Mesendoderm (in vitro differentiated cells): ENCODE measurements at regions not wholly inside any gene's neighbourhood (a gene's known extent, or its start where the extent isn't known, plus 50 kb on each side); places are given as distances from the start of the nearest gene placed in this dataset.

Source experiments
- DNase-seq: peaks from one replicate; pipeline ENCODE4 v3.0.0; 2013
- H2AK5ac ChIP-seq: 2 replicates; pipeline ENCODE4 v1.6.1; 2013; ENCODE audit warnings: low read length, inconsistent platforms
- H2BK120ac ChIP-seq: 2 replicates; pipeline ENCODE4 v1.6.1; 2013; ENCODE audit warnings: low read depth, mild to moderate bottlenecking, low read length, moderate library complexity, mixed read lengths
- H2BK15ac ChIP-seq: replicated peaks from 2 replicates; pipeline ENCODE4 v1.6.1; 2013; ENCODE audit warnings: low read depth, mild to moderate bottlenecking, moderate library complexity
- H2BK5ac ChIP-seq: 2 replicates; pipeline ENCODE4 v1.6.1; 2013; ENCODE audit warnings: low read length, inconsistent platforms
- H3K18ac ChIP-seq: 2 replicates; pipeline ENCODE4 v1.6.1; 2013; ENCODE audit warnings: mild to moderate bottlenecking, low read length, mixed read lengths
- H3K23ac ChIP-seq: one replicate; pipeline ENCODE4 v1.6.1; 2013; ENCODE audit warnings: low read length
- H3K27ac ChIP-seq: 2 replicates; pipeline ENCODE4 v1.5.1; 2013; ENCODE audit warnings: low read depth, mild to moderate bottlenecking, inconsistent platforms, low read length, moderate library complexity
- H3K27me3 ChIP-seq: 2 replicates; pipeline ENCODE4 v1.6.1; 2013; ENCODE audit warnings: low read length, control low read depth, mild to moderate bottlenecking, inconsistent platforms; ENCODE audit not compliant: insufficient read depth, poor library complexity
- H3K36me3 ChIP-seq: 2 replicates; pipeline ENCODE4 v1.6.1; 2013; ENCODE audit warnings: low read length, inconsistent platforms; ENCODE audit not compliant: control insufficient read depth, insufficient read depth
- H3K4ac ChIP-seq: one replicate; pipeline ENCODE4 v1.6.1; 2013; ENCODE audit warnings: low read depth, mild to moderate bottlenecking, low read length, moderate library complexity
- H3K4me1 ChIP-seq: 2 replicates; pipeline ENCODE4 v1.6.1; 2013; ENCODE audit warnings: low read depth, low read length, inconsistent platforms; ENCODE audit not compliant: control insufficient read depth
- H3K4me2 ChIP-seq: 2 replicates; pipeline ENCODE4 v1.6.1; 2013; ENCODE audit warnings: low read length
- H3K4me3 ChIP-seq: 2 replicates; pipeline ENCODE4 v1.5.1; 2013; ENCODE audit warnings: mild to moderate bottlenecking, low read length
- H3K56ac ChIP-seq: one replicate; pipeline ENCODE4 v1.6.1; 2013; ENCODE audit warnings: low read length
- H3K79me1 ChIP-seq: 2 replicates; pipeline ENCODE4 v1.6.1; 2013; ENCODE audit warnings: low read length, inconsistent platforms
- H3K79me2 ChIP-seq: 2 replicates; pipeline ENCODE4 v1.6.1; 2013; ENCODE audit warnings: mild to moderate bottlenecking, low read length; ENCODE audit not compliant: control insufficient read depth, insufficient read depth
- H3K9ac ChIP-seq: 2 replicates; pipeline ENCODE4 v1.6.1; 2013; ENCODE audit warnings: low read length, inconsistent platforms
- H4K5ac ChIP-seq: one replicate; pipeline ENCODE4 v1.6.1; 2013; ENCODE audit warnings: low read length
- H4K8ac ChIP-seq: one replicate; pipeline ENCODE4 v1.6.1; 2013; ENCODE audit warnings: low read depth, mild to moderate bottlenecking, control low read depth, low read length, moderate library complexity
- WGBS: extraction: QIAGEN DNeasy Blood & Tissue Kit; methylation state at CpG from one replicate; pipeline ENCODE4 v1.1.7; 2013; ENCODE audit warnings: low lambda C conversion rate, missing lambda C conversion rate; ENCODE audit not compliant: insufficient coverage; ENCODE audit errors: extremely low coverage; 5-methylcytosine and 5-hydroxymethylcytosine counted together

- no peak overlapping the region for H2BK120ac ChIP-seq
- H2BK15ac ChIP-seq = no peak overlapping the region
- H2AK5ac ChIP-seq = no peak overlapping the region
- H4K8ac ChIP-seq = no peak overlapping the region
- H4K5ac ChIP-seq = no peak overlapping the region
- H3K9ac ChIP-seq = no peak overlapping the region
- H3K4me3 ChIP-seq = no peak overlapping the region
- H3K4ac ChIP-seq = no peak overlapping the region
- no peaks in the 10 kb centered on the region for H3K4me1 ChIP-seq
- H3K27me3 ChIP-seq = no peaks in the 10 kb centered on the region
- H3K79me1 ChIP-seq = no peaks in the 10 kb centered on the region
- H3K23ac ChIP-seq = no peak overlapping the region
- H3K18ac ChIP-seq = no peak overlapping the region
- no peak overlapping the region for H3K56ac ChIP-seq
- H3K79me2 ChIP-seq = no peaks in the 10 kb centered on the region
- H2BK5ac ChIP-seq = no peak overlapping the region
- H3K36me3 ChIP-seq = no peaks in the 10 kb centered on the region
- no peak overlapping the region for H3K4me2 ChIP-seq
- peak; percentile 35 for DNase-seq
- no CpG with 5 or more reads among the region's 3 CpGs for WGBS
- H3K27ac ChIP-seq = no peak overlapping the region
Measured at GRCh38 chr20:60627751-60628565, 624.1 kb upstream of the CDH4 start.

DNA sequence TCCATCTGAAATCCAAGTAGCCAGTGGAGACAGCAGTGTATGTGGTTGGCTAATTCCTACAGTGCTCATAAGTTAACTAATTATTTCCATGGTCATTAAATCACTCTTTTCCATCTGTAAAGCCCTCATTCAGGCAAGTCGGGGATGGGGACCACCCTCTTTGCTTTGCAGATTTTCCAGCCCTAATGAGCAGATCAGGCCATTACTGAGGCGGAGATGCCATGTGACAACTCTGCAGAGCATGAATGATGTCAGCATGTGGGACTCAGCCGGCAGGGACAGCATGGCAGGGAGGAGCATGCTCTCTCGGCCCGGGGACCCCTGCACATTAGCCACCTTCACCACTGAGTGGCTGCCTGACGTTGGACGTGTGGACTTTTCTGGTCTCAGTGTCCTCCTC lies 623.3 kb upstream of the CDH4 start:
- WGBS = no CpG with 5 or more reads among the region's 7 CpGs
- Histone ChIP-seq H3K4me1 (no peaks in the 10 kb centered on the region), H4K8ac (no peak overlapping the region), H3K4me2 (no peak overlapping the region), H3K79me1 (no peaks in the 10 kb centered on the region), H2BK120ac (no peak overlapping the region), H2BK15ac (no peak overlapping the region), H2BK5ac (no peak overlapping the region), H2AK5ac (no peak overlapping the region), H3K79me2 (no peaks in the 10 kb centered on the region), H3K4me3 (no peak overlapping the region), H4K5ac (no peak overlapping the region), H3K23ac (no peak overlapping the region), H3K18ac (no peak overlapping the region), H3K27me3 (no peaks in the 10 kb centered on the region), H3K56ac (no peak overlapping the region), H3K36me3 (no peaks in the 10 kb centered on the region), H3K4ac (no peak overlapping the region), H3K9ac (no peak overlapping the region), H3K27ac (no peak overlapping the region)
- no peak for DNase-seq

DNA sequence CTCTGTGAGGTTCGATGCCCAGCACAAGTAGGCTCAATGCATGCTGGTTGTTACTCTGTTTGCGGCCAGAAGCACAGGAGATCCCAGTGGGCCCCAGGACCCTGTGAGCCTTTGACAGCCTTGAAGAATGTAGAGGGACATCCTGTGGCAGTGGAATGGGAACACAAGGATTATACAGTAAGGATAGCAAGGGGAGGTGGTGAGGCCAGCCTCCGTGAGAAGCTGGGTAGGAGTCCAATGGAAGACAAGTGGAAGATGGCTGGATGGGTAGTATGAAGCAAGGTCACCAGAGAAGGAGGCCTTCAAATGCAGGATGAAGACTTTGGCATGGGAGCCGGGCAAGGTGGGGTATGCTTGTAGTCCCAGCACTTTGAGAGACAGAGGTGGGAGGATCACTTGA lies 622.9 kb upstream of the CDH4 start:
- no peak overlapping the region for H2BK15ac ChIP-seq
- no peak overlapping the region for H3K4ac ChIP-seq
- no peak for DNase-seq
- H2BK120ac ChIP-seq = no peak overlapping the region
- H3K9ac ChIP-seq = no peak overlapping the region
- no peaks in the 10 kb centered on the region for H3K79me1 ChIP-seq
- no peak overlapping the region for H4K8ac ChIP-seq
- no peaks in the 10 kb centered on the region for H3K27me3 ChIP-seq
- no peak overlapping the region for H3K18ac ChIP-seq
- no peak overlapping the region for H3K4me2 ChIP-seq
- no peak overlapping the region for H3K4me3 ChIP-seq
- no peak overlapping the region for H4K5ac ChIP-seq
- H3K79me2 ChIP-seq = no peaks in the 10 kb centered on the region
- H3K27ac ChIP-seq = no peak overlapping the region
- no peak overlapping the region for H2BK5ac ChIP-seq
- H3K4me1 ChIP-seq = no peaks in the 10 kb centered on the region
- no peaks in the 10 kb centered on the region for H3K36me3 ChIP-seq
- no peak overlapping the region for H3K23ac ChIP-seq
- no CpG with 5 or more reads among the region's 4 CpGs for WGBS
- no peak overlapping the region for H3K56ac ChIP-seq
- no peak overlapping the region for H2AK5ac ChIP-seq

DNA sequence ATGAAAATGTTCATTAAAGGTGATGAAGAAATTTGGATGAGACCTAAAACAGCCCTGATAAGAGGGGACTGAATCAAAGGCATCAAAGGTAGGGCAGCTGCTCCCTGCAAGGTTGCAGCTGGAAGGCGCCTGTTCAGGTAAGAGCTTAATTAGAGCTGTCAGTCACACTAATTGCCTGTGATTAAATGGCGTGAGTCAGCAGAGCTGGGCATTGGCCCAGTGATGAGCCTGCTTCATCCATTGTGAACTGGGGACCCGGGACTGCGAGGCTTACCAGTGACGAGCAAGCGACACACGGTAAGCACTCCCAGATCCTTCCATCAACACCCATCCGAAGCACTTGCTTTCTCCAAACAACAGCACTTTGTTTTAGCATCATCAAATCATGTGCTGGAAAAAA lies 621.5 kb upstream of the CDH4 start:
- H3K4me2 ChIP-seq = no peak overlapping the region
- WGBS = no CpG with 5 or more reads among the region's 8 CpGs
- H2BK5ac ChIP-seq = no peak overlapping the region
- no peak overlapping the region for H3K4ac ChIP-seq
- H2BK15ac ChIP-seq = no peak overlapping the region
- H3K27ac ChIP-seq = no peak overlapping the region
- H3K36me3 ChIP-seq = no peaks in the 10 kb centered on the region
- H3K79me1 ChIP-seq = no peaks in the 10 kb centered on the region
- H2BK120ac ChIP-seq = no peak overlapping the region
- no peak overlapping the region for H3K9ac ChIP-seq
- H3K79me2 ChIP-seq = no peaks in the 10 kb centered on the region
- H3K4me3 ChIP-seq = no peak overlapping the region
- H3K23ac ChIP-seq = no peak overlapping the region
- DNase-seq = no peak
- no peaks in the 10 kb centered on the region for H3K4me1 ChIP-seq
- H2AK5ac ChIP-seq = no peak overlapping the region
- no peak overlapping the region for H3K56ac ChIP-seq
- H4K8ac ChIP-seq = no peak overlapping the region
- no peak overlapping the region for H4K5ac ChIP-seq
- no peak overlapping the region for H3K18ac ChIP-seq
- no peaks in the 10 kb centered on the region for H3K27me3 ChIP-seq

DNA sequence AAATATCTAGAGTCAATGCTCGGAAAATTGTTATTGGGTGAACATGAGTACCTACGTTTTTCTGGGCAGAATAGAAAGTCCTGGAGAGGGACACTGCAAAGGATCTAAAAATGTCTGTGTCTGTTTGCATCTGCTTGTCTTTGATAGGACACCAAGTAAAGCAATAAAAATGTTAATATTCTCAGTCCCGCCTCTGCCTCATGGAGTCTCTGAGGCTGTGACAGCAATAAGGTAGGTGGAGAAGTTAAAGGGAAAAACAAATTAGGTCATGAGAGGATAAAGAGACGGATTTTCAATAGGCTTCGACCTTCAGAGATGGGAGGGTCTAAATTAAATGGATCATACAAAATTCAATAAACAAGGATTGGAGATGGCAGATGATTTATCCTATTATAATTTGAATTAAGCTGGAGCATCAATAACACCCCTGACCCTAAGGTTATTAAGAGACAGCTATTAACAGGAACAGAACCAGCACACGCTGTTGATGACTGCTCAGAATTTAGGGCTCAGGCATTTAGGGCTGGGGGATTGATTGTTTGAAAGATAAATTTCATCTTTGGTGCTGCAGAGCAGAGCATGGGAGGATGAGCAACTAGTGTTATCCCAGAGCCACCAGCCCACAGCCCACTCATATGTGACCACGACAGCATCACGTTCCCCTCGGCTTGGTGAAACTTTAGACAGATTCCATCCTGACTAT lies 620.3 kb upstream of the CDH4 start:
- Histone ChIP-seq H3K18ac (no peak overlapping the region), H3K4ac (no peak overlapping the region), H3K36me3 (no peaks in the 10 kb centered on the region), H3K4me1 (no peaks in the 10 kb centered on the region), H3K27ac (no peak overlapping the region), H2AK5ac (no peak overlapping the region), H3K4me2 (no peak overlapping the region), H3K56ac (no peak overlapping the region), H3K9ac (no peak overlapping the region), H2BK120ac (no peak overlapping the region), H3K27me3 (no peaks in the 10 kb centered on the region), H2BK15ac (no peak overlapping the region), H3K79me2 (no peaks in the 10 kb centered on the region), H3K23ac (no peak overlapping the region), H3K79me1 (no peaks in the 10 kb centered on the region), H2BK5ac (no peak overlapping the region), H3K4me3 (no peak overlapping the region), H4K8ac (no peak overlapping the region), H4K5ac (no peak overlapping the region)
- no CpG with 5 or more reads among the region's 9 CpGs for WGBS
- DNase-seq = no peak
